ENCODE measurements at regions not wholly inside any gene's neighbourhood (a gene's known extent, or its start where the extent isn't known, plus 50 kb on each side); places are given as distances from the start of the nearest gene placed in this dataset.

DNA sequence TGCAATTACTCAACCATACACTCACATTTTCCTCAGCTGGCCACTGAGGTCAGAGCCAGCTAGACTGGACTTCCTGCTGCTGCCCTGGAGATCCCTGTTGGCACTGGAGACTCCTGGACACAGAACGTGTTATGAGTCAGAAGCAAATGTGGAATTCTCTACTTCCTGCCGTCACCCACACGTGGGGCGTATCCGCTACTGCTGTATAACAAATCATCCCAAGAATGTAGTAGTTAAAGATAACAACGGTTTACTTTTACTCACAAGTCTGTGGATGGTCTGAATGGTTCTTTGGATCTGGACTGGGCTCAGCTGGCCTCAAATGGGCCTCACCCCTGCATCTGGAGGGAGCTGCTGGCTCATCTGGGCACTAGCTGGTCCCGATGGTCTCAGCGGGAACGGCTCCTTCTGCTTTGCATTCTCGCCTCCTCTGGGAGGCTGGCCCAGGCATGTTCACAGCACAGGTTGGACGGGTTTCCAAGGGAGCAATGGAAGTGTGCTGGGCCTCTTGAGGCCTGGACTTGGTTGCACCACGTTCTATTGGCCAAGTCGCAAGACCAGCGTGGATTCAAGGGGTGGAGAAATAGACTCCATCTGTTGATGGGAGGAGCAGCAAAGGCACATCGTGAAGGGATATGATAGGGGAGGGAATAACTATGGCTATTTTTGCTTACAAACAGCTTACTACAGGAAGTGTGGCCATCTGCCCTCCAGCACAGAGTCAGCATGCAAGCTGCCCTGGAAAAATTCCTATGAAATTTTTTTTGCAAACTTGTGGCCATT, 118.5 kb downstream of the SNX5 start (continued):
- TF ChIP-seq, protein P1, sequence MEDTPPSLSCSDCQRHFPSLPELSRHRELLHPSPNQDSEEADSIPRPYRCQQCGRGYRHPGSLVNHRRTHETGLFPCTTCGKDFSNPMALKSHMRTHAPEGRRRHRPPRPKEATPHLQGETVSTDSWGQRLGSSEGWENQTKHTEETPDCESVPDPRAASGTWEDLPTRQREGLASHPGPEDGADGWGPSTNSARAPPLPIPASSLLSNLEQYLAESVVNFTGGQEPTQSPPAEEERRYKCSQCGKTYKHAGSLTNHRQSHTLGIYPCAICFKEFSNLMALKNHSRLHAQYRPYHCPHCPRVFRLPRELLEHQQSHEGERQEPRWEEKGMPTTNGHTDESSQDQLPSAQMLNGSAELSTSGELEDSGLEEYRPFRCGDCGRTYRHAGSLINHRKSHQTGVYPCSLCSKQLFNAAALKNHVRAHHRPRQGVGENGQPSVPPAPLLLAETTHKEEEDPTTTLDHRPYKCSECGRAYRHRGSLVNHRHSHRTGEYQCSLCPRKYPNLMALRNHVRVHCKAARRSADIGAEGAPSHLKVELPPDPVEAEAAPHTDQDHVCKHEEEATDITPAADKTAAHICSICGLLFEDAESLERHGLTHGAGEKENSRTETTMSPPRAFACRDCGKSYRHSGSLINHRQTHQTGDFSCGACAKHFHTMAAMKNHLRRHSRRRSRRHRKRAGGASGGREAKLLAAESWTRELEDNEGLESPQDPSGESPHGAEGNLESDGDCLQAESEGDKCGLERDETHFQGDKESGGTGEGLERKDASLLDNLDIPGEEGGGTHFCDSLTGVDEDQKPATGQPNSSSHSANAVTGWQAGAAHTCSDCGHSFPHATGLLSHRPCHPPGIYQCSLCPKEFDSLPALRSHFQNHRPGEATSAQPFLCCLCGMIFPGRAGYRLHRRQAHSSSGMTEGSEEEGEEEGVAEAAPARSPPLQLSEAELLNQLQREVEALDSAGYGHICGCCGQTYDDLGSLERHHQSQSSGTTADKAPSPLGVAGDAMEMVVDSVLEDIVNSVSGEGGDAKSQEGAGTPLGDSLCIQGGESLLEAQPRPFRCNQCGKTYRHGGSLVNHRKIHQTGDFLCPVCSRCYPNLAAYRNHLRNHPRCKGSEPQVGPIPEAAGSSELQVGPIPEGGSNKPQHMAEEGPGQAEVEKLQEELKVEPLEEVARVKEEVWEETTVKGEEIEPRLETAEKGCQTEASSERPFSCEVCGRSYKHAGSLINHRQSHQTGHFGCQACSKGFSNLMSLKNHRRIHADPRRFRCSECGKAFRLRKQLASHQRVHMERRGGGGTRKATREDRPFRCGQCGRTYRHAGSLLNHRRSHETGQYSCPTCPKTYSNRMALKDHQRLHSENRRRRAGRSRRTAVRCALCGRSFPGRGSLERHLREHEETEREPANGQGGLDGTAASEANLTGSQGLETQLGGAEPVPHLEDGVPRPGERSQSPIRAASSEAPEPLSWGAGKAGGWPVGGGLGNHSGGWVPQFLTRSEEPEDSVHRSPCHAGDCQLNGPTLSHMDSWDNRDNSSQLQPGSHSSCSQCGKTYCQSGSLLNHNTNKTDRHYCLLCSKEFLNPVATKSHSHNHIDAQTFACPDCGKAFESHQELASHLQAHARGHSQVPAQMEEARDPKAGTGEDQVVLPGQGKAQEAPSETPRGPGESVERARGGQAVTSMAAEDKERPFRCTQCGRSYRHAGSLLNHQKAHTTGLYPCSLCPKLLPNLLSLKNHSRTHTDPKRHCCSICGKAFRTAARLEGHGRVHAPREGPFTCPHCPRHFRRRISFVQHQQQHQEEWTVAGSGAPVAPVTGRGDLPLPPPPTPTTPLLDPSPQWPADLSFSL (CRISPR knock-in tag; IDR thresholded peaks at IDR 0.05) = no peak
- TF ChIP-seq, protein P2, sequence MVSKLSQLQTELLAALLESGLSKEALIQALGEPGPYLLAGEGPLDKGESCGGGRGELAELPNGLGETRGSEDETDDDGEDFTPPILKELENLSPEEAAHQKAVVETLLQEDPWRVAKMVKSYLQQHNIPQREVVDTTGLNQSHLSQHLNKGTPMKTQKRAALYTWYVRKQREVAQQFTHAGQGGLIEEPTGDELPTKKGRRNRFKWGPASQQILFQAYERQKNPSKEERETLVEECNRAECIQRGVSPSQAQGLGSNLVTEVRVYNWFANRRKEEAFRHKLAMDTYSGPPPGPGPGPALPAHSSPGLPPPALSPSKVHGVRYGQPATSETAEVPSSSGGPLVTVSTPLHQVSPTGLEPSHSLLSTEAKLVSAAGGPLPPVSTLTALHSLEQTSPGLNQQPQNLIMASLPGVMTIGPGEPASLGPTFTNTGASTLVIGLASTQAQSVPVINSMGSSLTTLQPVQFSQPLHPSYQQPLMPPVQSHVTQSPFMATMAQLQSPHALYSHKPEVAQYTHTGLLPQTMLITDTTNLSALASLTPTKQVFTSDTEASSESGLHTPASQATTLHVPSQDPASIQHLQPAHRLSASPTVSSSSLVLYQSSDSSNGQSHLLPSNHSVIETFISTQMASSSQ (IDR thresholded peaks at IDR 0.05; ENCODE audit: low read depth) = no peak
- TF ChIP-seq, protein P2 (CRISPR knock-in tag; IDR thresholded peaks at IDR 0.05; ENCODE audit: borderline replicate concordance) = peak; percentile 29; the same call in 1 of the 2 replicates
- TF ChIP-seq ZNF431 (CRISPR knock-in tag; IDR thresholded peaks at IDR 0.05; ENCODE audit: borderline replicate concordance, low read depth) = no peak
- no peak for TF ChIP-seq SCMH1 (CRISPR knock-in tag; IDR thresholded peaks at IDR 0.05; ENCODE audit: borderline replicate concordance)
- TF ChIP-seq ZNF605 (CRISPR knock-in tag; IDR thresholded peaks at IDR 0.05) = 0 out of 2 replicates have a peak, but pooled peaks have one; percentile 22
- no peak for TF ChIP-seq ZNF292 (CRISPR knock-in tag; IDR thresholded peaks at IDR 0.05; ENCODE audit: borderline replicate concordance, low read depth)
- 0 out of 2 replicates have a peak, but pooled peaks have one; percentile 5 for TF ChIP-seq SPEN (CRISPR knock-in tag; IDR thresholded peaks at IDR 0.05; ENCODE audit: low read depth)
- TF ChIP-seq, protein P3, sequence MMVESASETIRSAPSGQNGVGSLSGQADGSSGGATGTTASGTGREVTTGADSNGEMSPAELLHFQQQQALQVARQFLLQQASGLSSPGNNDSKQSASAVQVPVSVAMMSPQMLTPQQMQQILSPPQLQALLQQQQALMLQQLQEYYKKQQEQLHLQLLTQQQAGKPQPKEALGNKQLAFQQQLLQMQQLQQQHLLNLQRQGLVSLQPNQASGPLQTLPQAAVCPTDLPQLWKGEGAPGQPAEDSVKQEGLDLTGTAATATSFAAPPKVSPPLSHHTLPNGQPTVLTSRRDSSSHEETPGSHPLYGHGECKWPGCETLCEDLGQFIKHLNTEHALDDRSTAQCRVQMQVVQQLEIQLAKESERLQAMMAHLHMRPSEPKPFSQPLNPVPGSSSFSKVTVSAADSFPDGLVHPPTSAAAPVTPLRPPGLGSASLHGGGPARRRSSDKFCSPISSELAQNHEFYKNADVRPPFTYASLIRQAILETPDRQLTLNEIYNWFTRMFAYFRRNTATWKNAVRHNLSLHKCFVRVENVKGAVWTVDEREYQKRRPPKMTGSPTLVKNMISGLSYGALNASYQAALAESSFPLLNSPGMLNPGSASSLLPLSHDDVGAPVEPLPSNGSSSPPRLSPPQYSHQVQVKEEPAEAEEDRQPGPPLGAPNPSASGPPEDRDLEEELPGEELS (CRISPR knock-in tag; IDR thresholded peaks at IDR 0.05) = 0 out of 2 replicates have a peak, but pooled peaks have one; percentile 5
- TF ChIP-seq ZBTB38 (CRISPR knock-in tag; IDR thresholded peaks at IDR 0.05) = peak; percentile 96
- TF ChIP-seq, protein P4, sequence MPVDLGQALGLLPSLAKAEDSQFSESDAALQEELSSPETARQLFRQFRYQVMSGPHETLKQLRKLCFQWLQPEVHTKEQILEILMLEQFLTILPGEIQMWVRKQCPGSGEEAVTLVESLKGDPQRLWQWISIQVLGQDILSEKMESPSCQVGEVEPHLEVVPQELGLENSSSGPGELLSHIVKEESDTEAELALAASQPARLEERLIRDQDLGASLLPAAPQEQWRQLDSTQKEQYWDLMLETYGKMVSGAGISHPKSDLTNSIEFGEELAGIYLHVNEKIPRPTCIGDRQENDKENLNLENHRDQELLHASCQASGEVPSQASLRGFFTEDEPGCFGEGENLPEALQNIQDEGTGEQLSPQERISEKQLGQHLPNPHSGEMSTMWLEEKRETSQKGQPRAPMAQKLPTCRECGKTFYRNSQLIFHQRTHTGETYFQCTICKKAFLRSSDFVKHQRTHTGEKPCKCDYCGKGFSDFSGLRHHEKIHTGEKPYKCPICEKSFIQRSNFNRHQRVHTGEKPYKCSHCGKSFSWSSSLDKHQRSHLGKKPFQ (CRISPR knock-in tag; IDR thresholded peaks at IDR 0.05; ENCODE audit: insufficient replicate concordance) = no peak
- TF ChIP-seq ZSCAN30 (CRISPR knock-in tag; IDR thresholded peaks at IDR 0.05) = no peak
- no peak for TF ChIP-seq CHD2 (IDR thresholded peaks at IDR 0.05; ENCODE audit: low read depth, low read length)
- TF ChIP-seq GPN1 (CRISPR knock-in tag; IDR thresholded peaks at IDR 0.05; ENCODE audit: borderline replicate concordance) = no peak

All from HepG2 (cell line).